IMR-90 (cell line): ENCODE measurements at regions not wholly inside any gene's neighbourhood (a gene's known extent, or its start where the extent isn't known, plus 50 kb on each side); places are given as distances from the start of the nearest gene placed in this dataset.

Experiments used
- CHD1 ChIP-seq: IDR thresholded peaks from 2 replicates; pipeline ENCODE4 v1.6.1; 2012; ENCODE audit warnings: low read depth, low read length, improper control_type of control experiment
- CTCF ChIP-seq: conservative IDR thresholded peaks from 2 replicates; pipeline ENCODE4 v1.5.1; 2012; ENCODE audit warnings: mild to moderate bottlenecking, low read depth, low read length, improper control_type of control experiment
- ELK1 ChIP-seq: fragments of 150-350 bp; IDR thresholded peaks from 2 replicates; pipeline ENCODE4 v1.6.1; 2016; ENCODE audit warnings: low read depth, mild to moderate bottlenecking, low read length, moderate library complexity, borderline replicate concordance
- POLR2A ChIP-seq: IDR thresholded peaks from 2 replicates; pipeline ENCODE4 v1.6.1; 2012; ENCODE audit warnings: mild to moderate bottlenecking, low read depth, low read length
- RAD21 ChIP-seq: IDR thresholded peaks from 2 replicates; pipeline ENCODE4 v1.6.1; 2012; ENCODE audit warnings: low read length, improper control_type of control experiment
- SMC3 ChIP-seq: fragments of 150-350 bp; IDR thresholded peaks from 2 replicates; pipeline ENCODE4 v1.6.1; 2016; ENCODE audit warnings: low read depth, mild to moderate bottlenecking, antibody characterized with exemption, low read length, moderate library complexity
- USF2 ChIP-seq: fragments of 150-350 bp; IDR thresholded peaks from 2 replicates; pipeline ENCODE4 v1.6.1; 2017; ENCODE audit warnings: mild to moderate bottlenecking, antibody characterized with exemption, low read length, low read depth

GRCh38 chr6:91240878-91241603, 654.2 kb upstream of the MAP3K7 start:
- TF ChIP-seq POLR2A (no peak), CTCF (no peak), SMC3 (no peak), RAD21 (no peak), CHD1 (no peak), USF2 (no peak), ELK1 (no peak)
